H1 (cell line): ENCODE measurements at regions not wholly inside any gene's neighbourhood (a gene's known extent, or its start where the extent isn't known, plus 50 kb on each side); places are given as distances from the start of the nearest gene placed in this dataset.

Experiments used
- BACH1 ChIP-seq: IDR thresholded peaks from 2 replicates; pipeline ENCODE4 v1.6.1; 2012; ENCODE audit warnings: low read length, improper control_type of control experiment
- CHD2 ChIP-seq: IDR thresholded peaks from 2 replicates; pipeline ENCODE4 v1.6.1; 2012; ENCODE audit warnings: low read length, improper control_type of control experiment
- SUZ12 ChIP-seq: fragments of 200-600 bp; sonication (generic); IDR thresholded peaks from 2 replicates; pipeline ENCODE4 v1.6.1; 2012; ENCODE audit warnings: mild to moderate bottlenecking, inconsistent platforms, low read length, moderate library complexity, mixed read lengths
- TEAD4 ChIP-seq: IDR thresholded peaks from 2 replicates; pipeline ENCODE4 v1.6.1; 2012; ENCODE audit warnings: low read depth, low read length, inconsistent platforms, mixed read lengths
- YY1 ChIP-seq: IDR thresholded peaks from 2 replicates; pipeline ENCODE4 v1.6.1; 2011; ENCODE audit warnings: low read depth, mild to moderate bottlenecking, low read length

DNA sequence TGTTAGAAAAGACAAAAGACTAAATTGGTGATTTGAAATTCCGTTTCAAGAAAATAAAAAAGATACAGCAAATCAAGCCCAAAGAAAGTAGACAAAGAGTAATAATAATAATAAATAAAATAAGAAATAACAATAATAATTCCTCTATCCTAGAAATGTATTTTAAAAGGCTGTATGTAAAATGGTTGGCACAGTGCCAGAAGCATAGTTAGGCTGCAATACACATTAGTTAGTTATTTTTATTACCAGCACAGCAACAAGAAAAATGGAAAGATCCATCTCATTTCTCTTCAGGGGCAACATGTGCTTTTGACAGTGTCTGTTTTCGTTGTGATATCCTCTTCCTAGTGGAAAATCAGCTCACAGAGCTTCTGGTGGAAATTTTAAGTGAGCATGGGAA is 174.1 kb upstream of the TMTC1 start (continued):
- TF ChIP-seq SUZ12 (no peak), CHD2 (no peak), TEAD4 (no peak), YY1 (no peak), BACH1 (no peak)
